ENCODE measurements at regions not wholly inside any gene's neighbourhood (a gene's known extent, or its start where the extent isn't known, plus 50 kb on each side); places are given as distances from the start of the nearest gene placed in this dataset.

DNA sequence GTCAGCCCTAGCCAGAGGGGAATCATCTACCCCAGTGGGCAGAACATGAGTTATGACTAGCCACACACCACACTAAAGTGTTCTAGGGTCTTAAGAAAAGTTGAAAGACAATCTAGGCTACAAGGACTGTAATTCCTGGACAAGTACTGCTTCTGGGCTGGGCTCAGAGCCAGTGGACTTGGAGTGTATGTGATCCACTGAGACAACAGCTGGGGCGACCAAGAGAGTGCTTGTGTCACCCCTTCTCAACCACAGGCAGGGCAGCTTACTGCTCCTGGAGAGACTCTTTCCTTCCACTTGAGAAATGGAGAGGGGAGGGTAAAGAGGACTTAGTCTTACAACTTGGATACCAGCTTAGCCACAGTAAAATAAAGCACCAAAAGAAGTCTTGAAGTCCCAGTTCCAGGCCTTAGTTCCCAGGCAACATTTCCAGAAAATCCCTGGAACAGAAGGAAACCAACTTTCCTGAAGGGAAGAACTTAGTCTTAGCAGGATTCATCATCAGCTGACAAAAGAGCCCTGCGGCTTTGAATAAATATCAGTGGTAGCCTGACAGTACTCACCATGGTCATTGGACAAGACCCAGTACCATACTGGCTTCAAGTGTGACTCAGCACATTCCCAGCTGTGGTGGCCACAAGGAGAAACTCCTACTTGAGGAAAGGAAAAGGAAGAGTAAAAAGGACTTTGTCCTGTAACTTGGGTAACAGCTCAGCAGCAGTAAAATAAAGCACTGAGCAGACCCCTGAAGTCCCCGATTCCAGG lies 355.1 kb upstream of the ADGRB3 start:
- TF ChIP-seq, protein P1, sequence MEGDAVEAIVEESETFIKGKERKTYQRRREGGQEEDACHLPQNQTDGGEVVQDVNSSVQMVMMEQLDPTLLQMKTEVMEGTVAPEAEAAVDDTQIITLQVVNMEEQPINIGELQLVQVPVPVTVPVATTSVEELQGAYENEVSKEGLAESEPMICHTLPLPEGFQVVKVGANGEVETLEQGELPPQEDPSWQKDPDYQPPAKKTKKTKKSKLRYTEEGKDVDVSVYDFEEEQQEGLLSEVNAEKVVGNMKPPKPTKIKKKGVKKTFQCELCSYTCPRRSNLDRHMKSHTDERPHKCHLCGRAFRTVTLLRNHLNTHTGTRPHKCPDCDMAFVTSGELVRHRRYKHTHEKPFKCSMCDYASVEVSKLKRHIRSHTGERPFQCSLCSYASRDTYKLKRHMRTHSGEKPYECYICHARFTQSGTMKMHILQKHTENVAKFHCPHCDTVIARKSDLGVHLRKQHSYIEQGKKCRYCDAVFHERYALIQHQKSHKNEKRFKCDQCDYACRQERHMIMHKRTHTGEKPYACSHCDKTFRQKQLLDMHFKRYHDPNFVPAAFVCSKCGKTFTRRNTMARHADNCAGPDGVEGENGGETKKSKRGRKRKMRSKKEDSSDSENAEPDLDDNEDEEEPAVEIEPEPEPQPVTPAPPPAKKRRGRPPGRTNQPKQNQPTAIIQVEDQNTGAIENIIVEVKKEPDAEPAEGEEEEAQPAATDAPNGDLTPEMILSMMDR (conservative IDR thresholded peaks at IDR 0.05; ENCODE audit: low read depth, low read length), result no peak
- TF ChIP-seq EZH2 (IDR thresholded peaks at IDR 0.05; ENCODE audit: borderline replicate concordance, low read depth, low read length, poor library complexity, severe bottlenecking), result no peak

Measured in A673 (cell line).